OCI-LY1 (cell line): ENCODE measurements at regions not wholly inside any gene's neighbourhood (a gene's known extent, or its start where the extent isn't known, plus 50 kb on each side); places are given as distances from the start of the nearest gene placed in this dataset.

Experiments
- H2AFZ ChIP-seq: fragments of 200-600 bp; sonication (generic), shearing (Covaris generic); 2 replicates; pipeline ENCODE4 v1.6.0; 2014; ENCODE audit warnings: antibody characterized with exemption, mild to moderate bottlenecking, low read length
- H3F3A ChIP-seq: fragments of 200-600 bp; sonication (generic), shearing (Covaris generic); 2 replicates; pipeline ENCODE4 v1.6.0; 2014; ENCODE audit warnings: mild to moderate bottlenecking, antibody characterized with exemption, low read length, moderate library complexity; ENCODE audit not compliant: insufficient read depth
- H3K27ac ChIP-seq: fragments of 200-600 bp; sonication (generic); 2 replicates; pipeline ENCODE4 v1.5.1; 2014; ENCODE audit warnings: low read length, mixed run types, mild to moderate bottlenecking, low read depth; ENCODE audit not compliant: poor library complexity, severe bottlenecking
- H3K27me3 ChIP-seq: fragments of 200-600 bp; sonication (generic); 2 replicates; pipeline ENCODE4 v1.6.0; 2014; ENCODE audit warnings: antibody characterized with exemption, mild to moderate bottlenecking, low read length, moderate library complexity; ENCODE audit not compliant: insufficient read depth
- H3K36me3 ChIP-seq: fragments of 200-600 bp; sonication (generic); 2 replicates; pipeline ENCODE4 v1.6.1; 2014; ENCODE audit warnings: mild to moderate bottlenecking, antibody characterized with exemption, low read length, moderate library complexity, mixed read lengths; ENCODE audit not compliant: insufficient read depth
- H3K4me1 ChIP-seq: fragments of 200-600 bp; sonication (generic); 2 replicates; pipeline ENCODE4 v1.5.1; 2014; ENCODE audit warnings: mild to moderate bottlenecking, low read length, moderate library complexity; ENCODE audit not compliant: insufficient read depth, severe bottlenecking
- H3K4me2 ChIP-seq: fragments of 200-600 bp; sonication (generic), shearing (Covaris generic); 2 replicates; pipeline ENCODE4 v1.6.1; 2014; ENCODE audit warnings: low read length
- H3K4me3 ChIP-seq: fragments of 200-600 bp; sonication (generic); 2 replicates; pipeline ENCODE4 v1.5.1; 2014; ENCODE audit warnings: low read length, low read depth, mild to moderate bottlenecking, mixed read lengths; ENCODE audit not compliant: poor library complexity, severe bottlenecking
- H3K79me2 ChIP-seq: fragments of 200-600 bp; shearing (Covaris generic); 2 replicates; pipeline ENCODE4 v1.6.1; 2016; ENCODE audit warnings: mixed run types, low read length, mixed read lengths; ENCODE audit not compliant: insufficient read depth
- H3K9ac ChIP-seq: fragments of 200-600 bp; sonication (generic), shearing (Covaris generic); 2 replicates; pipeline ENCODE4 v1.6.1; 2014; ENCODE audit warnings: mild to moderate bottlenecking, low read length, mixed read lengths
- H3K9me2 ChIP-seq: fragments of 200-600 bp; sonication (generic), shearing (Covaris generic); 2 replicates; pipeline ENCODE4 v1.6.1; 2014; ENCODE audit warnings: low read depth, mild to moderate bottlenecking, low read length, mixed read lengths
- H3K9me3 ChIP-seq: fragments of 200-600 bp; shearing (Covaris generic); 2 replicates; pipeline ENCODE4 v1.6.1; 2014; ENCODE audit warnings: low read length, mixed read lengths
- H4K20me1 ChIP-seq: fragments of 200-600 bp; sonication (generic), shearing (Covaris generic); 2 replicates; pipeline ENCODE4 v1.6.0; 2016; ENCODE audit warnings: mild to moderate bottlenecking, low read length; ENCODE audit not compliant: insufficient read depth
- EZH2 ChIP-seq: fragments of 200-600 bp; sonication (generic), shearing (Covaris generic); IDR thresholded peaks from 2 replicates; pipeline ENCODE4 v1.8.0; 2017; ENCODE audit warnings: borderline replicate concordance, mixed run types, mild to moderate bottlenecking, antibody characterized with exemption, low read length, moderate library complexity, mixed read lengths
- TF ChIP-seq, protein P1 (sequence below): fragments of 200-600 bp; sonication (generic), shearing (Covaris generic); IDR thresholded peaks from 2 replicates; pipeline ENCODE4 v1.5.1; 2017; ENCODE audit warnings: mild to moderate bottlenecking, antibody characterized with exemption, low read length, moderate library complexity, mixed read lengths

DNA sequence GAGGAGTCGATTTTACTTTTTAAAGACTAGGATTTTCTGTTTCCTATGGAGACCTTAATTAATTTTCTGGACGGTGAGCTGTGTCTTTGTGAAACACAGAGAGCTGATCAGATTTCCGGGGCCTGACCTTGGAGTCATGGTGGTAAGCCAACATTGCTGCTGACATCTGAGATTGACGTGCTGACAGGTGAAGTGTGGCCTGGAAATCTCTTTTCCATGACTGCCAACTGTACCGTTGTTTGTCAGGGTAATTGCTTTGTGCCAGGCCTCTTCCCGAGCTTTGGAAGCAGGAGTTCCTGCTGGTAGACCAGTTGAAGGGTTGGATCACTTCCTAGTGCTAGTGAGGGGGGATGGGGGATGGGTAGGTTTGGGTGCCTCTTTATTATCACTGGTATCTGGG lies 71.2 kb downstream of the ADRA2A start:
- H3K4me1 ChIP-seq: no peaks in the 10 kb centered on the region
- H3K36me3 ChIP-seq: no peaks in the 10 kb centered on the region
- TF ChIP-seq EZH2: no peak
- TF ChIP-seq, protein P1, sequence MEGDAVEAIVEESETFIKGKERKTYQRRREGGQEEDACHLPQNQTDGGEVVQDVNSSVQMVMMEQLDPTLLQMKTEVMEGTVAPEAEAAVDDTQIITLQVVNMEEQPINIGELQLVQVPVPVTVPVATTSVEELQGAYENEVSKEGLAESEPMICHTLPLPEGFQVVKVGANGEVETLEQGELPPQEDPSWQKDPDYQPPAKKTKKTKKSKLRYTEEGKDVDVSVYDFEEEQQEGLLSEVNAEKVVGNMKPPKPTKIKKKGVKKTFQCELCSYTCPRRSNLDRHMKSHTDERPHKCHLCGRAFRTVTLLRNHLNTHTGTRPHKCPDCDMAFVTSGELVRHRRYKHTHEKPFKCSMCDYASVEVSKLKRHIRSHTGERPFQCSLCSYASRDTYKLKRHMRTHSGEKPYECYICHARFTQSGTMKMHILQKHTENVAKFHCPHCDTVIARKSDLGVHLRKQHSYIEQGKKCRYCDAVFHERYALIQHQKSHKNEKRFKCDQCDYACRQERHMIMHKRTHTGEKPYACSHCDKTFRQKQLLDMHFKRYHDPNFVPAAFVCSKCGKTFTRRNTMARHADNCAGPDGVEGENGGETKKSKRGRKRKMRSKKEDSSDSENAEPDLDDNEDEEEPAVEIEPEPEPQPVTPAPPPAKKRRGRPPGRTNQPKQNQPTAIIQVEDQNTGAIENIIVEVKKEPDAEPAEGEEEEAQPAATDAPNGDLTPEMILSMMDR: no peak
- no peaks in the 10 kb centered on the region for H3F3A ChIP-seq
- no peak overlapping the region for H3K4me3 ChIP-seq
- H3K9ac ChIP-seq: no peak overlapping the region
- no peaks in the 10 kb centered on the region for H3K27me3 ChIP-seq
- no peaks in the 10 kb centered on the region for H3K9me3 ChIP-seq
- no peak overlapping the region for H2AFZ ChIP-seq
- no peaks in the 10 kb centered on the region for H3K9me2 ChIP-seq
- no peak overlapping the region for H3K27ac ChIP-seq
- H3K79me2 ChIP-seq: no peaks in the 10 kb centered on the region
- H4K20me1 ChIP-seq: no peaks in the 10 kb centered on the region
- no peak overlapping the region for H3K4me2 ChIP-seq

DNA sequence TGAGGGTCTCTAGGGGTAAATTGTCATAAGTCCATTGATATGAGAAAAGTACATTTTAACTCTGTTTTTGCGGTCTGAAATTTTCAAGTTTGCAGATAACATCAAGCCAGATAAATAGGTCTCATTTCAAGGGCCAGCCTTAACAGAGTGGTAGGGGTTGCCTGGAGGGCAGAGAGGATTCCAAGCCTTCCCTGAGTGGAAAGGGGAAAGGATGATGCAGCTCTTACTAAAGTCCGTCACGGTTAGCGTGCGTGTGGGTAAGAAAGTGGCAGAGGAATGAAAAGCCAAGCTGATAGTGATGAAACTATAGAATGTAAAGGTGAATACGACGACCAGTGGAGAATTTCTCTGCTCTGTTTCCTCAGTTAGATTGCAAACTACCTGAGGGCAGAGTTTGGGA lies 71.6 kb downstream of the ADRA2A start:
- H3K9me3 ChIP-seq: no peaks in the 10 kb centered on the region
- H3K9ac ChIP-seq: no peak overlapping the region
- no peak overlapping the region for H3K4me2 ChIP-seq
- H3K4me3 ChIP-seq: no peak overlapping the region
- no peak for TF ChIP-seq EZH2
- TF ChIP-seq, protein P1: no peak
- no peaks in the 10 kb centered on the region for H3K36me3 ChIP-seq
- H3K79me2 ChIP-seq: no peaks in the 10 kb centered on the region
- H3F3A ChIP-seq: no peaks in the 10 kb centered on the region
- H3K4me1 ChIP-seq: no peaks in the 10 kb centered on the region
- H3K27me3 ChIP-seq: no peaks in the 10 kb centered on the region
- H4K20me1 ChIP-seq: no peaks in the 10 kb centered on the region
- no peak overlapping the region for H2AFZ ChIP-seq
- H3K9me2 ChIP-seq: no peaks in the 10 kb centered on the region
- H3K27ac ChIP-seq: no peak overlapping the region

DNA sequence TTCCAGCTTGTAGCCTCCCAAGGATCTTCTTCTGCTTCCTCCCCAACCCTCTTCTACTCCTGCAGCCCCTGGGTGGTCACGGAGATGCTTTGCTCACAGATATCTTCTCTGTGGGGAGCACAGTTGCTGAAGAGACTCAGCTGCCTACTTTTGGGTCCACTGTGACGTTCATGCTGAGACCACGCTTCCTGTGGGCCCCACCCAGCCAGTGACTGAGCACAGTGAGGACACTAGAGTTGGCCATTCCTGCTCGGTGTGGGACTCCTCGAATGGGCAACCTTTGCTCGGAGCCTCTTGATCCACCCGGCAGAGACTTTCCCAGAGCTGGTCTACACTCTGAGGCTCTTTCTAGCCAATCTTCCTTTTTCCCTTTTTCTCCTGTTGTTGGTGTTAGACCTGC lies 73.9 kb downstream of the ADRA2A start:
- no peaks in the 10 kb centered on the region for H3K79me2 ChIP-seq
- H3K27ac ChIP-seq: no peak overlapping the region
- H3K27me3 ChIP-seq: no peaks in the 10 kb centered on the region
- no peak for TF ChIP-seq EZH2
- TF ChIP-seq, protein P1: no peak
- H3K9me3 ChIP-seq: no peaks in the 10 kb centered on the region
- H3K9ac ChIP-seq: no peak overlapping the region
- no peak overlapping the region for H2AFZ ChIP-seq
- H3K4me2 ChIP-seq: no peak overlapping the region
- no peak overlapping the region for H3K4me3 ChIP-seq
- H3K9me2 ChIP-seq: no peaks in the 10 kb centered on the region
- no peaks in the 10 kb centered on the region for H3F3A ChIP-seq
- no peaks in the 10 kb centered on the region for H3K36me3 ChIP-seq
- no peaks in the 10 kb centered on the region for H3K4me1 ChIP-seq
- no peaks in the 10 kb centered on the region for H4K20me1 ChIP-seq
